ENCODE measurements at regions not wholly inside any gene's neighbourhood (a gene's known extent, or its start where the extent isn't known, plus 50 kb on each side); places are given as distances from the start of the nearest gene placed in this dataset.

DNA sequence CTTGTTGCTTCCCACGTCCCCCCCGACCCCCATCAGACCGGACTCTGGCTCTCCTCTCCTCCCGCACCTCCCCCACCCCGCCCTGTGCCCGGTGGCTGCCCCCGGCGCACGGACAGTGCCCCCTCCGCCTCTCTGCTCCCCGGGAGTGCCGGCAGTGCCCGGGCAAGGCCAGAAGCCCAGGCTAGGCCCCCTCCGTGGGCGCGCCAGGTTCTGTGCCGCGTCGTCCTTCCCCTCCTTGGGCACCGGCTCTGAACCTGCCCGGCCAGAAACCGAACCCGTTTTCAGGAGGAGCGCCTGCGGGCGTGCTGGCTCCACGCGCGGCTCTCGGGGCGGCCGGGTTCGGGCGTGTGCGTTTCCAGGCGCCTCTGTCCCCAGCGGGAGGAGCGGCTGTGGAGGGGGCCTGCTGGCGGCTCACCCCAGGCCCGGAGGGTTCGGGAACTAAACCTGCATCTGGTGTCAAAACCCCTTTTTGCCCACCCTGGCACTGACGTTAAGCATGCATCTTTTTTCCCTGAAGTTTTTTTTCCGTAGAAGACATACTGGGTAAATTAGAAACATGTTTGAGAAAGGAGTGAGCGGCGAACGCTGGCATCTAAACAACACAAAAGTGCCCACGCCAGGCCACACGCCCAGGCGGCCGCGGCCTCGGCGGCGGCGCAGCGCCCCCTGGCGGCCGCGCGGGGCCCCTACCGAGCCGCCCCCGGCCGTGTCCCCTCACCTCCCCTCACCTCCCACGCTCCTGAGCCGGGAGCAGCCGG lies 123.9 kb upstream of the SLC1A4 start:
- DNase-seq (ENCODE audit: low spot score) (no peak), FAIRE-seq (no peak), ATAC-seq (peak; percentile 90)
- H3K4me2 ChIP-seq (ENCODE audit: low read depth, low read length), result peak overlapping the region; percentile 97
- peaks cover 30% of the 10 kb centered on the region for H3K4me1 ChIP-seq (ENCODE audit: insufficient read depth, low read length)
- H2AFZ ChIP-seq (ENCODE audit: low read length), result peak overlapping the region; percentile 66
- ChIA-PET CTCF (ENCODE audit: low intra/inter-chr PET ratio, low total read pairs) (interaction anchor here (0.8 to 2.8 kb wide), 7 partner anchors 203 to 534 kb away, joined by 3 to 22 read pairs (median 11); partner anchors contain the start of gene AFTPH), POLR2A (interaction anchor here (0.8 to 1.5 kb wide), 3 partner anchors 211 to 341 kb away, joined by 3 to 7 read pairs (median 4); partner anchors contain the start of genes AFTPH and SERTAD2)
- H3K4me3 ChIP-seq (replicated peaks in 1 of 3; ENCODE audit: insufficient read depth in 1 of 3, low read depth in 2 of 3, low read length in 3 of 3), result peak overlapping the region; percentile 78 to 86 (median 81)
- no peak overlapping the region for H3K27ac ChIP-seq (ENCODE audit: extremely low read length, insufficient read depth, low read length)
- H4K20me1 ChIP-seq (ENCODE audit: insufficient read depth, low read length), result no peaks in the 10 kb centered on the region
- H3K9me3 ChIP-seq (ENCODE audit: low read length), result no peaks in the 10 kb centered on the region
- no peaks in the 10 kb centered on the region for H3K79me2 ChIP-seq (ENCODE audit: insufficient read depth, low read length)
- H3K27me3 ChIP-seq (ENCODE audit: control insufficient read depth in 1 of 2, insufficient read depth in 2 of 2, low read length in 2 of 2), result peaks cover 5 to 61% of the 10 kb centered on the region in 2 experiments
- intact Hi-C loops (cut with micrococcal nuclease; ENCODE audit: unreplicated experiment) (loop anchor here (1.0 to 2.0 kb wide), 3 partner anchors 219 to 340 kb away; partner anchors contain the start of gene AFTPH), in situ Hi-C loops (cut with HindIII; ENCODE audit: extremely low pct_ligation_motif_present, low pct_unique_long_range_greater_than_20kb) (no loop called here)
- no peaks in the 10 kb centered on the region for H3K36me3 ChIP-seq (replicated peaks in 1 of 2; ENCODE audit: control insufficient read depth in 1 of 2, insufficient read depth in 2 of 2, low read length in 2 of 2)
- H3K9ac ChIP-seq (ENCODE audit: insufficient read depth, low read depth, low read length), result peak overlapping the region; percentile 54
- WGBS (ENCODE audit: low lambda C conversion rate), result under 1% methylated on average over 50 of the region's 67 CpGs
- no TSS peak for BruUV-seq (replicated peaks)
- TF ChIP-seq TAF1 (CRISPR knock-in tag; IDR thresholded peaks at IDR 0.05) (no peak), MEIS2 (CRISPR knock-in tag; IDR thresholded peaks at IDR 0.05) (peak; percentile 24; the same call in 1 of the 2 replicates), KLF16 (CRISPR knock-in tag; IDR thresholded peaks at IDR 0.05) (peak in 1 of 2 experiments; percentile 24; a peak in 1 of 4 replicates), SOX13 (IDR thresholded peaks at IDR 0.05) (no peak), SOX13 (CRISPR knock-in tag; conservative IDR thresholded peaks at IDR 0.05 in 1 of 2, IDR thresholded peaks at IDR 0.05 in 1 of 2) (0 out of 4 replicates have a peak, but pooled peaks of 1 of the 2 experiments have one; percentile 1), ZNF891 (CRISPR knock-in tag; IDR thresholded peaks at IDR 0.05) (peak; percentile 40; the same call in 1 of the 2 replicates), ZNF121 (CRISPR knock-in tag; IDR thresholded peaks at IDR 0.05) (no peak), CBX2 (IDR thresholded peaks at IDR 0.05; ENCODE audit: low read depth, low read length) (0 out of 2 replicates have a peak, but pooled peaks have one; percentile 32), CBX2 (CRISPR knock-in tag; IDR thresholded peaks at IDR 0.05; ENCODE audit: low read depth) (no peak), FLYWCH1 (CRISPR knock-in tag; IDR thresholded peaks at IDR 0.05) (peak; percentile 81; the same call in 1 of the 2 replicates), PHF8 (CRISPR knock-in tag; IDR thresholded peaks at IDR 0.05) (peak; percentile 57), NFE2L1 (CRISPR knock-in tag; IDR thresholded peaks at IDR 0.05; ENCODE audit: borderline replicate concordance) (no peak), ZNF777 (CRISPR knock-in tag; IDR thresholded peaks at IDR 0.05) (0 out of 2 replicates have a peak, but pooled peaks have one; percentile 21), ARNT2 (CRISPR knock-in tag; IDR thresholded peaks at IDR 0.05; ENCODE audit: low read depth) (0 out of 2 replicates have a peak, but pooled peaks have one; percentile 29), KDM2A (CRISPR knock-in tag; IDR thresholded peaks at IDR 0.05; ENCODE audit: borderline replicate concordance, low read depth) (no peak), JDP2 (CRISPR knock-in tag; IDR thresholded peaks at IDR 0.05; ENCODE audit: borderline replicate concordance) (no peak), SMAD1 (CRISPR knock-in tag; IDR thresholded peaks at IDR 0.05; ENCODE audit: borderline replicate concordance, low read depth) (0 out of 2 replicates have a peak, but pooled peaks have one; percentile 37), NFKB2 (CRISPR knock-in tag; IDR thresholded peaks at IDR 0.05; ENCODE audit: borderline replicate concordance) (peak; percentile 62; the same call in 1 of the 2 replicates), ZNF232 (CRISPR knock-in tag; IDR thresholded peaks at IDR 0.05; ENCODE audit: borderline replicate concordance) (no peak), CCDC6 (CRISPR knock-in tag; IDR thresholded peaks at IDR 0.05) (0 out of 2 replicates have a peak, but pooled peaks have one; percentile 19)
- TF ChIP-seq, protein P1, sequence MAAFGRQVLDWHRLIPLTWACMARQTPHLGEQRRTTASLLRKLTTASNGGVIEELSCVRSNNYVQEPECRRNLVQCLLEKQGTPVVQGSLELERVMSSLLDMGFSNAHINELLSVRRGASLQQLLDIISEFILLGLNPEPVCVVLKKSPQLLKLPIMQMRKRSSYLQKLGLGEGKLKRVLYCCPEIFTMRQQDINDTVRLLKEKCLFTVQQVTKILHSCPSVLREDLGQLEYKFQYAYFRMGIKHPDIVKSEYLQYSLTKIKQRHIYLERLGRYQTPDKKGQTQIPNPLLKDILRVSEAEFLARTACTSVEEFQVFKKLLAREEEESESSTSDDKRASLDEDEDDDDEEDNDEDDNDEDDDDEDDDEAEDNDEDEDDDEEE (CRISPR knock-in tag; IDR thresholded peaks at IDR 0.05), result 0 out of 2 replicates have a peak, but pooled peaks have one; percentile 13
- TF ChIP-seq, protein P2, sequence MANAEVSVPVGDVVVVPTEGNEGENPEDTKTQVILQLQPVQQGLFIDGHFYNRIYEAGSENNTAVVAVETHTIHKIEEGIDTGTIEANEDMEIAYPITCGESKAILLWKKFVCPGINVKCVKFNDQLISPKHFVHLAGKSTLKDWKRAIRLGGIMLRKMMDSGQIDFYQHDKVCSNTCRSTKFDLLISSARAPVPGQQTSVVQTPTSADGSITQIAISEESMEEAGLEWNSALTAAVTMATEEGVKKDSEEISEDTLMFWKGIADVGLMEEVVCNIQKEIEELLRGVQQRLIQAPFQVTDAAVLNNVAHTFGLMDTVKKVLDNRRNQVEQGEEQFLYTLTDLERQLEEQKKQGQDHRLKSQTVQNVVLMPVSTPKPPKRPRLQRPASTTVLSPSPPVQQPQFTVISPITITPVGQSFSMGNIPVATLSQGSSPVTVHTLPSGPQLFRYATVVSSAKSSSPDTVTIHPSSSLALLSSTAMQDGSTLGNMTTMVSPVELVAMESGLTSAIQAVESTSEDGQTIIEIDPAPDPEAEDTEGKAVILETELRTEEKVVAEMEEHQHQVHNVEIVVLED (CRISPR knock-in tag; IDR thresholded peaks at IDR 0.05; ENCODE audit: borderline replicate concordance), result 0 out of 2 replicates have a peak, but pooled peaks have one; percentile 19

Measured in HepG2 (cell line).